GM12878 (cell line): ENCODE measurements at regions not wholly inside any gene's neighbourhood (a gene's known extent, or its start where the extent isn't known, plus 50 kb on each side); places are given as distances from the start of the nearest gene placed in this dataset.

Source experiments
- ATAC-seq: fragments of 200-7000 bp; cut with Tn5 transposase; 3 replicates; pipeline ENCODE4 v1.9.1; 2020; ENCODE audit warnings: mild to moderate bottlenecking, moderate library complexity
- BruUV-seq: library from RNA; stranded (reverse); fragments of 400-500 nt; replicated peaks from 2 replicates; lab custom pipeline; 2021; lab: Mats Ljungman, UMichigan
- CTCF ChIA-PET: fragments of 300-600 bp; sonication (Branson Sonifier 250); formaldehyde crosslinking; extraction: SDS; loops from one replicate; lab custom pipeline; 2021; ENCODE audit warnings: inconsistent platforms; lab: Yijun Ruan, JAX
- POLR2A ChIA-PET: fragments of 350-600 bp; formaldehyde crosslinking; extraction: SDS; loops from one replicate; lab custom pipeline; 2021; ENCODE audit warnings: inconsistent platforms; lab: Charles Lee
- RAD21 ChIA-PET: fragments of 300-600 bp; sonication (Branson Sonifier 250); formaldehyde crosslinking; loops from one replicate; lab custom pipeline; 2023; ENCODE audit warnings: antibody characterized with exemption; ENCODE audit not compliant: unreplicated experiment; lab: Charles Lee
- SMC1A ChIA-PET: fragments of 300-600 bp; sonication (Branson Sonifier 250); formaldehyde crosslinking; loops from one replicate; lab custom pipeline; 2023; ENCODE audit not compliant: unreplicated experiment, uncharacterized antibody; lab: Charles Lee
- DNase-seq: peaks from one replicate; pipeline ENCODE4 v3.0.0-alpha.2; 2011; ENCODE audit warnings: low read depth, low spot score
- FAIRE-seq: peaks from 3 replicates; lab custom pipeline; 2011; peaks lifted over from hg19 to GRCh38; lab: Jason Lieb, UNC
- H2AFZ ChIP-seq: 2 replicates; pipeline ENCODE4 v1.6.0; 2011; ENCODE audit warnings: low read depth, low read length, control low read depth; ENCODE audit not compliant: control insufficient read depth
- H3K27ac ChIP-seq: 2 replicates; pipeline ENCODE4 v1.5.1; 2011; ENCODE audit warnings: control low read depth; ENCODE audit not compliant: control insufficient read depth, insufficient read depth
- H3K27me3 ChIP-seq, 2 experiments: replicated peaks in 1 of 2; 2 replicates each; pipeline versions ENCODE4 v1.6.0 to v1.6.1; 2011; ENCODE audit warnings: low read length in 1 of 2; ENCODE audit not compliant: control insufficient read depth in 2 of 2, insufficient read depth in 2 of 2
- H3K36me3 ChIP-seq, 2 experiments: 2 replicates each; pipeline ENCODE4 v1.5.1; 2011; ENCODE audit warnings: low read length in 1 of 2; ENCODE audit not compliant: control insufficient read depth in 2 of 2, insufficient read depth in 2 of 2
- H3K4me1 ChIP-seq: 2 replicates; pipeline ENCODE4 v1.6.1; 2011; ENCODE audit warnings: mild to moderate bottlenecking, low read length, moderate library complexity, mixed read lengths; ENCODE audit not compliant: control insufficient read depth, insufficient read depth
- H3K4me2 ChIP-seq: 2 replicates; pipeline ENCODE4 v1.6.0; 2011; ENCODE audit warnings: control low read depth; ENCODE audit not compliant: control insufficient read depth, insufficient read depth
- H3K4me3 ChIP-seq: fragments of 200-600 bp; sonication (generic); 2 replicates; pipeline ENCODE4 v1.5.1; 2016
- H3K79me2 ChIP-seq: 2 replicates; pipeline ENCODE4 v1.6.0; 2011; ENCODE audit warnings: low read length; ENCODE audit not compliant: control insufficient read depth, insufficient read depth
- H3K9ac ChIP-seq: 2 replicates; pipeline ENCODE4 v1.8.0; 2011; ENCODE audit warnings: low read length, control low read depth, mixed read lengths; ENCODE audit not compliant: control insufficient read depth, insufficient read depth
- H3K9me3 ChIP-seq: replicated peaks from 3 replicates; pipeline ENCODE4 v1.5.1; 2011; ENCODE audit warnings: mild to moderate bottlenecking, low read length; ENCODE audit not compliant: control insufficient read depth, insufficient read depth
- H4K20me1 ChIP-seq: 2 replicates; pipeline ENCODE4 v1.6.0; 2011; ENCODE audit not compliant: control insufficient read depth, insufficient read depth
- ATF2 ChIP-seq: IDR thresholded peaks from 2 replicates; pipeline ENCODE4 v1.6.1; 2012; ENCODE audit warnings: low read length, inconsistent platforms
- BCLAF1 ChIP-seq: fragments of 450-650 bp; IDR thresholded peaks from 2 replicates; pipeline ENCODE4 v1.6.1; 2017; ENCODE audit warnings: antibody characterized with exemption, mild to moderate bottlenecking, moderate library complexity
- CHD2 ChIP-seq: IDR thresholded peaks from 2 replicates; pipeline ENCODE4 v1.6.1; 2011; ENCODE audit warnings: low read depth, low read length, improper control_type of control experiment, borderline replicate concordance
- DPF2 ChIP-seq: fragments of 450-650 bp; IDR thresholded peaks from 2 replicates; pipeline ENCODE4 v1.6.1; 2017; ENCODE audit warnings: mild to moderate bottlenecking
- EGR1 ChIP-seq, 2 experiments: IDR thresholded peaks; 1 replicate in 1 of 2; 2 replicates in 1 of 2; pipeline ENCODE4 v1.6.1; 2011 to 2012; ENCODE audit warnings: low read depth in 2 of 2, low read length in 2 of 2, borderline replicate concordance in 1 of 2, mild to moderate bottlenecking in 1 of 2, moderate library complexity in 1 of 2
- FOXM1 ChIP-seq: IDR thresholded peaks from 2 replicates; pipeline ENCODE4 v1.6.1; 2012; ENCODE audit warnings: low read depth, mild to moderate bottlenecking, inconsistent platforms, low read length, moderate library complexity
- HDGF ChIP-seq: fragments of 450-650 bp; IDR thresholded peaks from 2 replicates; pipeline ENCODE4 v1.6.1; 2016; ENCODE audit warnings: antibody characterized with exemption
- NR2F1 ChIP-seq: fragments of 450-650 bp; conservative IDR thresholded peaks from 2 replicates; pipeline ENCODE4 v1.6.1; 2017; ENCODE audit warnings: mild to moderate bottlenecking
- POLR2A ChIP-seq: IDR thresholded peaks from 2 replicates; pipeline ENCODE4 v1.6.1; 2011; ENCODE audit warnings: low read depth, mild to moderate bottlenecking, low read length
- RBBP5 ChIP-seq: fragments of 200-600 bp; sonication (generic); conservative IDR thresholded peaks from 2 replicates; pipeline ENCODE4 v1.6.1; 2016
- SMARCA5 ChIP-seq: fragments of 450-650 bp; IDR thresholded peaks from 2 replicates; pipeline ENCODE4 v1.6.1; 2017; ENCODE audit warnings: mild to moderate bottlenecking
- SREBF1 ChIP-seq: IDR thresholded peaks from 2 replicates; pipeline ENCODE4 v1.6.1; 2012; ENCODE audit warnings: mild to moderate bottlenecking, low read length
- ZBTB40 ChIP-seq: fragments of 450-650 bp; IDR thresholded peaks from 2 replicates; pipeline ENCODE4 v1.6.1; 2016; ENCODE audit warnings: mild to moderate bottlenecking, moderate library complexity, borderline replicate concordance
- WGBS: methylation state at CpG from one replicate; pipeline ENCODE4 v1.1.6; 2016; ENCODE audit warnings: low lambda C conversion rate; ENCODE audit not compliant: insufficient replicate concordance, insufficient coverage; ENCODE audit errors: missing lambda C conversion rate; 5-methylcytosine and 5-hydroxymethylcytosine counted together
- in situ Hi-C: fragments of 300-500 bp; cut with MboI; formaldehyde crosslinking; loops from 9 replicates; pipeline ENCODE4 v1.14.3; 2018; ENCODE audit warnings: mixed read lengths
- intact Hi-C: fragments of 100-400 bp; cut with micrococcal nuclease; formaldehyde crosslinking; loops from one replicate; pipeline ENCODE4 v1.14.2; 2022; ENCODE audit not compliant: unreplicated experiment
- TF ChIP-seq, protein P1 (sequence below): fragments of 450-650 bp; conservative IDR thresholded peaks from 2 replicates; pipeline ENCODE4 v1.6.1; 2017; ENCODE audit warnings: mild to moderate bottlenecking, moderate library complexity

DNA sequence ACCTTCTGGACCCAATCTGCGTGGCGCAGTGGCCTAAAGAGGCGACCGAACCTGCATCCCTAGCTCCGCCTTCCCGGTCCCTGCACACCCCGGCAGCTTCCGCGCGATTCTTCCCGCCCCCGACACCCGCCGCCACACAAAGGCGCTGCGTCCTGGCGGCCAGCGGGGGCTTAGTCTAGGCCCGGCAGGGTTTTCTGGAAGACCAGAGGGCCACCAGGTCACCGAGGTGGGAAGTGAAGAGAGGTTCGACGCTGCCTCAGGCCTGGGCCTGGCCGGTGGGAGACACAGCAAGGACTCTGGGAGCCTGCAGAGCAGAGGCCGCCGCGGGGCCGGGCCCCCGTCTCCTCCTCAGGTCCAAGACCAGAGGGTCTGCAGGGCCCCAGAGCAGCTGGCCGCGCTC lies 154.9 kb downstream of the OR2B2 start:
- BruUV-seq, result no TSS peak
- H4K20me1 ChIP-seq, result no peaks in the 10 kb centered on the region
- H3K9me3 ChIP-seq, result no peaks in the 10 kb centered on the region
- no peaks in the 10 kb centered on the region for H3K27me3 ChIP-seq
- H3K27ac ChIP-seq, result peak overlapping the region; percentile 76
- peak overlapping the region; percentile 69 for H3K4me3 ChIP-seq
- intact Hi-C loops (no loop called here), in situ Hi-C loops (loop anchor here (25.0 kb wide), 1 partner anchor 245 kb away; no protein-coding TSS in a partner anchor)
- H3K36me3 ChIP-seq, result no peaks in the 10 kb centered on the region
- ChIA-PET CTCF (interaction anchor here (0.7 to 13.3 kb wide), 9 partner anchors 8 to 630 kb away, joined by 3 to 193 read pairs (median 3); a partner anchor contains a TSS), SMC1A (interaction anchor here (0.6 to 5.7 kb wide), 9 partner anchors 8 to 139 kb away, joined by 3 to 56 read pairs (median 4); no protein-coding TSS in a partner anchor), POLR2A (interaction anchor here (0.6 to 4.9 kb wide), 10 partner anchors 12 to 284 kb away, joined by 3 to 29 read pairs (median 3); partner anchors contain the start of gene ZNF184), RAD21 (interaction anchor here (1.1 to 3.1 kb wide), 7 partner anchors 11 to 140 kb away, joined by 3 to 15 read pairs (median 6); no protein-coding TSS in a partner anchor)
- 22% methylated on average over 30 of the region's 30 CpGs for WGBS
- peak; percentile 43 for ATAC-seq
- H3K4me2 ChIP-seq, result peak overlapping the region; percentile 75
- peaks cover 6% of the 10 kb centered on the region for H3K79me2 ChIP-seq
- H3K9ac ChIP-seq, result peak overlapping the region; percentile 85
- peak overlapping the region; percentile 42 for H2AFZ ChIP-seq
- FAIRE-seq, result no peak
- H3K4me1 ChIP-seq, result peaks cover 26% of the 10 kb centered on the region
- DNase-seq, result no peak
- TF ChIP-seq CHD2, result peak; percentile 75; the same call in 1 of the 2 replicates
- peak; percentile 72 for TF ChIP-seq POLR2A
- peak; percentile 48; the same call in 1 of the 2 replicates for TF ChIP-seq DPF2
- peak in 1 of 2 experiments; percentile 53; a peak in 1 of 3 replicates for TF ChIP-seq EGR1 (IDR thresholded peaks at IDR 0.05; ENCODE audit: borderline replicate concordance in 1 of 2, low read depth in 2 of 2, low read length in 2 of 2)
- TF ChIP-seq BCLAF1, result no peak
- no peak for TF ChIP-seq ZBTB40
- TF ChIP-seq, protein P1, sequence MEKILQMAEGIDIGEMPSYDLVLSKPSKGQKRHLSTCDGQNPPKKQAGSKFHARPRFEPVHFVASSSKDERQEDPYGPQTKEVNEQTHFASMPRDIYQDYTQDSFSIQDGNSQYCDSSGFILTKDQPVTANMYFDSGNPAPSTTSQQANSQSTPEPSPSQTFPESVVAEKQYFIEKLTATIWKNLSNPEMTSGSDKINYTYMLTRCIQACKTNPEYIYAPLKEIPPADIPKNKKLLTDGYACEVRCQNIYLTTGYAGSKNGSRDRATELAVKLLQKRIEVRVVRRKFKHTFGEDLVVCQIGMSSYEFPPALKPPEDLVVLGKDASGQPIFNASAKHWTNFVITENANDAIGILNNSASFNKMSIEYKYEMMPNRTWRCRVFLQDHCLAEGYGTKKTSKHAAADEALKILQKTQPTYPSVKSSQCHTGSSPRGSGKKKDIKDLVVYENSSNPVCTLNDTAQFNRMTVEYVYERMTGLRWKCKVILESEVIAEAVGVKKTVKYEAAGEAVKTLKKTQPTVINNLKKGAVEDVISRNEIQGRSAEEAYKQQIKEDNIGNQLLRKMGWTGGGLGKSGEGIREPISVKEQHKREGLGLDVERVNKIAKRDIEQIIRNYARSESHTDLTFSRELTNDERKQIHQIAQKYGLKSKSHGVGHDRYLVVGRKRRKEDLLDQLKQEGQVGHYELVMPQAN, result 0 out of 2 replicates have a peak, but pooled peaks have one; percentile 19
- peak; percentile 31; the same call in 1 of the 2 replicates for TF ChIP-seq SMARCA5
- TF ChIP-seq RBBP5, result no peak
- peak; percentile 71; the same call in 1 of the 2 replicates for TF ChIP-seq HDGF
- TF ChIP-seq SREBF1, result no peak
- peak; percentile 60 for TF ChIP-seq NR2F1
- TF ChIP-seq FOXM1, result no peak
- TF ChIP-seq ATF2, result no peak
